Stimulated activated CD4-positive, alpha-beta T cell treated with anti-CD3 and anti-CD28 coated beads, Interleukin-1b, Interleukin-23, amount 100 ng/mL, for 48 hours (primary cell): ENCODE measurements at regions not wholly inside any gene's neighbourhood (a gene's known extent, or its start where the extent isn't known, plus 50 kb on each side); places are given as distances from the start of the nearest gene placed in this dataset.
"Not testable (repeated sequence)": the region's sequence is repeated elsewhere in the genome, so short reads cannot be mapped to it uniquely, and the experiment has no call there.

Experiments
- DNase-seq: peaks from one replicate; pipeline ENCODE4 v3.0.0-alpha.2; 2020

DNA sequence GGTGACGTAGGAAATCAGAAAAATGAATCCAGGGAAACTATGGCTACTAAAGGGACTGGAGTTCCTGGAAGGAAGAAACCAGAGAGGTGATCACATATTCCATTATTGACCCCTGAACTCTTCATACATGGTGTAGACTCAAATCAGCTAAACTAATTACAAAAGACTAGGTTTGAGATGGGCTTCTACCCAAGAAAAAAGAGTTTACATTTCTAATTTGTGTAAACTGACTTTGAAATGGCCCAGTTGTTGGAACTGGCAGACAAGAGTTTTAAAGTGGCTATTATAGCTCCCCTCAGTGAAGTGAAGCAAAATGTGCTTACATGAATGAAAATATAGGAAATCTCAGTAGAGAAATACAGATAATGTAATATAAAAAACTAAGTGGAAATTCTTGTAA is 1619.4 kb upstream of the SEL1L start:
- no peak for DNase-seq

DNA sequence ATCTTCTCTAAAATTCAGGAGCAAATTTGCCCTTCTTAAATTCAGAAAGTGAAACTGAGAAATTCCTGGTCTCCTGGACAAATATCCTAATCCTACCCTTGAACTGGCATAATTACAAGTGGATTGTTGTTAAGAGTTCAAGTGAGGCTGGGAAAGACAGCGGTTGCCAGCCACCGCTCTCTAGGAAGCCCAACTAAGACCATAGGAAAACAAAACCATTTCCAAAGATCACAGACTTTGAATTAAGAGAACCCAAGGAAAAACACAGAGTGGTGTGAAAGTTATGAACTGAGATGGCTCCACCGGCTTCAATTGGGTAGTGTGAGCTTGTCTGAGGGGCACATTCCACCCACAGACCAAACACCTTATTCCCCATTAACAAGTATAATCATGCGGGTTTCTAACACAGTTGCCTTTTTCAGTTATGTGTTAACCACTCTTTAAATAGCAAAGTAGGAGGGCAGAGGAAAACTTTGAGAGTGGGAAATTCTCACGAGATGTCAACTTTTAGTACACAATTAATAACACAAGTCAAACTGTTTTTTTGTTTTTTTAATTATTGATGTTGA is 1628.8 kb upstream of the SEL1L start:
- DNase-seq, result no peak

DNA sequence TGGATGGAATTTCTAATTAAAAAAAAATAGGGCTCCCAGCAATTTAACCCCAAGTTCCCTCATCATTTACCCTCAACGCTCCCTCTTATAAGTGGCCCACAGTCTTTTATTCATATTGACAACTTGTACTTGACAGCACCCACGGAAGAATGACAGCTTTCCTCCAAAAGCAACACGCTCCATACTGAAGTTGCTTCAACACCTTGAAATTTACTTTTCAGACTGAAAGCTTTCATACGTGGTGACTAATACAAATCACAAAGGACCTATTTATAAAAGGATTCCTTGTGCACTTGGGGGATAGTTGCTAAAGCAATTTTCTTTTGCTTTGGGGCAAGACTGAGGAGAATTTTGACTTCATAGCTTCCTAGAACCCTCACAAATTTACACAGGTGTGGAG is 1629.4 kb upstream of the SEL1L start:
- DNase-seq, result no peak

DNA sequence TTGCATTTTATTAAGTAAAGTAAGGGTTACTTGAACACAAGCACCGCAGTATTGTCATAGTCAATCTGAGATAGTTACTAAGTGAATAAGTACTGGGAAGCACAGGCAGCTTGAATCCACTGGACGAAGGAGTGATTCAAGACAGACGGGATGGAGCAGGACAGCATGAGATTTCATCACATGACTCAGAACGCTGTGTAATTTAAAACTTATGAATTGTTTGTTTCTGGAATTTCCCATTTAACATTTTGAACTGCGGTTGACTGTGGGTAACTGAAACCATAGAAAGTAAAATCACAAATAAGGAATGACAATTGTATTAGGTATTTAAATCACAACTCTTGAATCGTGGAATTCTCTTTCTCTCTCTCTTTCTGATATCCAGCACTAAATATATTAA is 1630.4 kb upstream of the SEL1L start:
- no peak for DNase-seq

- DNase-seq, result no peak
Observed at GRCh38 chr14:83164591-83164990, 1630.9 kb upstream of the SEL1L start.

- no peak for DNase-seq
Observed at GRCh38 chr14:83170165-83170564, 1636.5 kb upstream of the SEL1L start.

DNA sequence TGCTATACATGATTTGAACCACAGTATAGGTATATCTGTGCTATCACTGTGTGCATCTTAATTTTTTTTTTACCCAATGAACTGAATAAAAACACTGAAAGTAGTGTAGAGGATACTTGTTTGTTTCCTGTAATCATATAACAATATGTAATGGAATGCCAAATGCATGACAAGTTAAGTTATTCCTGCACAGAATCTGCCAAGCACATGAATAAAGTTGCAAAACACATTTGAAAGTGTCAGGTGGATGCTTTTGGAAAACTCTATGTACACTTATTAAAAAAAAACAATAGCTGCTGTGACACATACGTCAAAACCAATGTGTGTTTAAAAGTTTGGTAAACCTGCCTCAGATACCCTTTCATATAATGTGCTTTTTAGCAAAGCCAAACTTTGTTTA is 1638.1 kb upstream of the SEL1L start:
- DNase-seq, result no peak

- DNase-seq, result no peak
Observed at GRCh38 chr14:83172363-83172762, 1638.7 kb upstream of the SEL1L start.

DNA sequence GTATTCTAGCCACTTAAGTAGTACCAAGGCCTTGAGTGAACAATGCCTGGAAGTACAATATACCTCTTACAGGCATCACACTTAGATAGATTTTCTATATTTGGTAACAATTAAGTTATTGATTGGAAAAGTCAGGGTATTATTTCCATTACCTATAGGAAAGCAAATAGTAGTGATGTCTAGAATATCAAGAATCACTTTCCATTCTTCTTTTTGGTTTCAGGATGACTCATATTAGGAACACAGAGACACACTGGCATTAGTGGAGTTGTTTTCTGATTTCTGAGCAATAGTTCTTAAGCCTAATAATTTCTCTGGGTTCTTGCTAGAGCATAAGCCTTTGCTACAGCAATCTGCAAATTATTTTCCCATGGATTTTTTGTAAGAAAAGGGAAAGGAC is 1640.0 kb upstream of the SEL1L start:
- no peak for DNase-seq

- DNase-seq, result no peak
Observed at GRCh38 chr14:83184531-83184930, 1650.9 kb upstream of the SEL1L start.

DNA sequence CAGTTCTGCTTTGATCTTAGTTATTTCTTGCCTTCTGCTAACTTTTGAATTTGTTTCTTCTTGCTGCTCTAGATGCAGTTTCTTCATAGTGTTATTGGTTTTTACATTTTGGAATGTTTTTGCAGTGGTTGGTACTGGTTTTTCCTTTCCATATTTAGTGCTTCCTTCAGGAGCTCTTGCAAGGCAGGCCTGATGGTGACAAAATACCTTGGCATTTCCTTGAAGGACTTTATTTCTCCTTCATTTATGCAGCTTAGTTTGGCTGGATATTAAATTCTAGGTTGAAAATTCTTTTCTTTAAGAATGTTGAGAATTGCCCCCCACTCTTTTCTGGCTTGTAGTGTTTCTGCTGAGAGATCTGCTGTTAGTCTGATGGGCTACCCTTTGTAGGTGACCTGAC is 1654.7 kb upstream of the SEL1L start:
- DNase-seq, result not testable (repeated sequence)

GRCh38 chr14:83196236-83196635 is 1662.6 kb upstream of the SEL1L start:
- DNase-seq, result no peak

- no peak for DNase-seq
Observed at GRCh38 chr14:83197271-83197670, 1663.6 kb upstream of the SEL1L start.

GRCh38 chr14:83207550-83207949 is 1673.9 kb upstream of the SEL1L start:
- no peak for DNase-seq

DNA sequence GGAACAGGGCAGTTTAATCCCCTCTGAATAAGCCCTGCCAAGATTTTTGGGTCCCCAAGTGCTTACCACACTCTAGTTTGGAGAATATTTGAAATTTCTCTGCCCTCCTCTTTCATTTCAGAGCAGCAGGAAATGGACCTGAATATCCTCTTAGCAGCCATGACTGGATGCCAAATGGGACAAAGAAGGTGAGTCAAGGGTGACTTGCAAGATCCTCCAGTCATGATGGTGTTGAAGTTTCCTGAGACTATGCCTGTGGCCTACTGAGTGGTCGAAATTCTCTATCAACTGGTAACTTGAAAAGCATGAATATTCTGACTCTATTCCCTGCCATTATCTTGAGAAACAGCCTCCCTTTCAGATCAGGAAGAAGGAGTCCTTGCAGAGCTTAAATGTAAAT is 1674.7 kb upstream of the SEL1L start:
- DNase-seq, result no peak

- no peak for DNase-seq
Observed at GRCh38 chr14:83217492-83217891, 1683.8 kb upstream of the SEL1L start.

GRCh38 chr14:83247924-83248639 is 1714.4 kb upstream of the SEL1L start:
- DNase-seq, result no peak

GRCh38 chr14:83251402-83251801 is 1717.7 kb upstream of the SEL1L start:
- no peak for DNase-seq

- no peak for DNase-seq
Observed at GRCh38 chr14:83253870-83254269, 1720.2 kb upstream of the SEL1L start.

DNA sequence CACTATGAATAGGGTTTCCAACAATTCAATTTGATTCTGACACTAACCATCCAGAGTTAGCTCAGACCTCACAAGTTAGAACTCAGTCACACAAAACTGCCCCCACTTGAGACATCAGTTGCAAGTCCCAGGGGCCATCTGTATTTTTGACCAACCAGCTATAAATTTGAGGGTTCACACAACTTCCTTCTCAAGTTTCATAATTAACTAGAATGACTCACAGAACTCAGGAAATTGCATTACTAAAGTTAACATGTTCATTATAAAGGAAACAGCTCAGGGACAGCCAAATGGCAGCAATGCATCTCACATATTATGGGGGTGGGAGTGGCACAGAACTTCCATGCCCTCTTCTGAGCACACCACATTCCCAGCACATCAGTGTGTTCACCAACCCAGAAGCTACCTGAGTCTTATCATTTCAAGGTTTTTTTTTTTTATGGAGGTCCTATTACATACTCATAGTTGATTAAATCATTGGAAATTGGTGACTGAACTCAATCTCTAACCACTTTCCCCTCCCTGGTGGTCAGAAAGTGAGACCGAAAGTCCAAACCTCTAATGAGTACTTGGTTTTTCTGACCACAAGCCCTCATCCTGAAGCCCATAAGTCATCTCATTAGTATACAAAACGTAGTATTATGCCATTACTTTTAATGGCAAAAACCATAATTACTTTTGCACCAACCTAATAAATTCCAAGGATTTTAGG is 1721.5 kb upstream of the SEL1L start:
- no peak for DNase-seq

- no peak for DNase-seq
Observed at GRCh38 chr14:83255727-83256090, 1722.1 kb upstream of the SEL1L start.

GRCh38 chr14:83257466-83258439 is 1724.1 kb upstream of the SEL1L start:
- DNase-seq, result no peak

DNA sequence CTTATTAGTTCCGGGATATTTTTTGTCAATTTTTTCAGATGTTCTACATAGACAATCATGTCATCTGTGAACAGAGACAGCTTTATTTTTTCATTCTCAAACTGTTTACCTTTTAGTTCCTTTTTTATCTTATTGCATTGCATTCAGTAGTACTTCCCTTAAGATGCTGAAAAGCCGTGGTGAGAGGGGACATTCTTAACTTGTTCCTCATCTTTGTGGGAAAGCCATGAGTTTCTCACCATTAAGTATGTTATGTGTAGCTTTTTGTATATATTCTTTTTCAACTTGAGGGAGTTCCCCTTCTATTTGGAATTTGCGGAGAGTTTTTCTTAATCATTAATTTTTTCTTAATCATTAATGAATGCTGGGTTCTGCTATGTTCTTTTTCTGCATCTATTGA is 1727.1 kb upstream of the SEL1L start:
- DNase-seq, result no peak
